ENCODE measurements at regions not wholly inside any gene's neighbourhood (a gene's known extent, or its start where the extent isn't known, plus 50 kb on each side); places are given as distances from the start of the nearest gene placed in this dataset.
A peak's percentile ranks its signal among the peaks of the same experiment; 100 is the strongest.

GRCh38 chr21:20004367-20004766 is 993.8 kb upstream of the NCAM2 start:
- TF ChIP-seq POLR2A (IDR thresholded peaks at IDR 0.05; ENCODE audit: low read depth, low read length) = no peak
- TF ChIP-seq, protein P1, sequence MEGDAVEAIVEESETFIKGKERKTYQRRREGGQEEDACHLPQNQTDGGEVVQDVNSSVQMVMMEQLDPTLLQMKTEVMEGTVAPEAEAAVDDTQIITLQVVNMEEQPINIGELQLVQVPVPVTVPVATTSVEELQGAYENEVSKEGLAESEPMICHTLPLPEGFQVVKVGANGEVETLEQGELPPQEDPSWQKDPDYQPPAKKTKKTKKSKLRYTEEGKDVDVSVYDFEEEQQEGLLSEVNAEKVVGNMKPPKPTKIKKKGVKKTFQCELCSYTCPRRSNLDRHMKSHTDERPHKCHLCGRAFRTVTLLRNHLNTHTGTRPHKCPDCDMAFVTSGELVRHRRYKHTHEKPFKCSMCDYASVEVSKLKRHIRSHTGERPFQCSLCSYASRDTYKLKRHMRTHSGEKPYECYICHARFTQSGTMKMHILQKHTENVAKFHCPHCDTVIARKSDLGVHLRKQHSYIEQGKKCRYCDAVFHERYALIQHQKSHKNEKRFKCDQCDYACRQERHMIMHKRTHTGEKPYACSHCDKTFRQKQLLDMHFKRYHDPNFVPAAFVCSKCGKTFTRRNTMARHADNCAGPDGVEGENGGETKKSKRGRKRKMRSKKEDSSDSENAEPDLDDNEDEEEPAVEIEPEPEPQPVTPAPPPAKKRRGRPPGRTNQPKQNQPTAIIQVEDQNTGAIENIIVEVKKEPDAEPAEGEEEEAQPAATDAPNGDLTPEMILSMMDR (IDR thresholded peaks at IDR 0.05; ENCODE audit: extremely low read depth in 1 of 2, insufficient read depth in 1 of 2, low read depth in 1 of 2, low read length in 2 of 2) = no peak
- no peak for TF ChIP-seq EZH2 (IDR thresholded peaks at IDR 0.05; ENCODE audit: borderline replicate concordance, low read depth, low read length, severe bottlenecking)
- TF ChIP-seq FOS (IDR thresholded peaks at IDR 0.05; ENCODE audit: borderline replicate concordance, insufficient read depth, low read length) = no peak
- peak; percentile 12 for TF ChIP-seq JUN (IDR thresholded peaks at IDR 0.05; ENCODE audit: borderline replicate concordance, insufficient read depth, insufficient read length, low read depth)
- no peak for TF ChIP-seq MYC (IDR thresholded peaks at IDR 0.05; ENCODE audit: low read depth, low read length)
- TF ChIP-seq GATA2 (IDR thresholded peaks at IDR 0.05; ENCODE audit: insufficient read depth, insufficient read length, low read depth, low read length) = no peak

All from endothelial cell of umbilical vein (primary cell).